Body of pancreas (tissue), 4 donors: ENCODE measurements at regions not wholly inside any gene's neighbourhood (a gene's known extent, or its start where the extent isn't known, plus 50 kb on each side); places are given as distances from the start of the nearest gene placed in this dataset.
A peak's percentile ranks its signal among the peaks of the same experiment; 100 is the strongest.

Experiments
- ATAC-seq: fragments of 150-250 bp; one replicate; pipeline ENCODE4 v1.9.1; 2016
- DNase-seq, 4 donors: peaks; one replicate each; pipeline ENCODE4 v3.0.0-alpha.2; 2019
- H3K27ac ChIP-seq, 4 donors: fragments of 200-600 bp; sonication (generic); 1 replicate in 3 of 4; 2 replicates in 1 of 4; pipeline versions ENCODE4 v1.5.1 to v1.6.1; 2016 to 2019; ENCODE audit warnings: mild to moderate bottlenecking in 1 of 4, mixed read lengths in 1 of 4, moderate library complexity in 1 of 4
- H3K27me3 ChIP-seq, 2 donors: fragments of 200-600 bp; sonication (generic); one replicate each; pipeline ENCODE4 v1.6.0; 2016; ENCODE audit warnings: mild to moderate bottlenecking in 1 of 2
- H3K36me3 ChIP-seq, 2 donors: fragments of 200-600 bp; sonication (generic); replicated peaks in 1 of 2; 2 replicates each; pipeline ENCODE4 v1.5.1; 2016; ENCODE audit warnings: low read depth in 2 of 2; ENCODE audit not compliant: insufficient read depth in 1 of 2
- H3K4me1 ChIP-seq: fragments of 200-600 bp; sonication (generic); one replicate; pipeline ENCODE4 v1.6.0; 2016
- H3K4me3 ChIP-seq, 2 donors: fragments of 200-600 bp; sonication (generic); 1 replicate in 1 of 2; 2 replicates in 1 of 2; pipeline ENCODE4 v1.5.1; 2016 to 2019
- H3K9me3 ChIP-seq, 3 donors: fragments of 200-600 bp; sonication (generic); 1 replicate in 2 of 3; 2 replicates in 1 of 3; pipeline ENCODE4 v1.5.1; 2016
- POLR2A ChIP-seq, 3 donors: fragments of 450-650 bp; IDR thresholded peaks; one replicate each; pipeline ENCODE4 v1.6.1; 2016; ENCODE audit warnings: antibody characterized with exemption in 3 of 3, mild to moderate bottlenecking in 2 of 3
- WGBS, 2 donors: methylation state at CpG; one replicate each; pipeline ENCODE4 v1.1.5; 2017; 5-methylcytosine and 5-hydroxymethylcytosine counted together
- intact Hi-C: fragments of 100-400 bp; cut with DNase I; formaldehyde crosslinking; loops from one replicate; pipeline ENCODE4 v1.15.1; 2023
- TF ChIP-seq, protein P1 (sequence below), 7 experiments: fragments of 450-650 bp in 4 of 7; fragments of 200-600 bp in 3 of 7; sonication (generic) in 3 of 7; IDR thresholded peaks; one replicate each; pipeline ENCODE4 v1.5.1; 2016 to 2019; ENCODE audit warnings: antibody characterized with exemption in 7 of 7

DNA sequence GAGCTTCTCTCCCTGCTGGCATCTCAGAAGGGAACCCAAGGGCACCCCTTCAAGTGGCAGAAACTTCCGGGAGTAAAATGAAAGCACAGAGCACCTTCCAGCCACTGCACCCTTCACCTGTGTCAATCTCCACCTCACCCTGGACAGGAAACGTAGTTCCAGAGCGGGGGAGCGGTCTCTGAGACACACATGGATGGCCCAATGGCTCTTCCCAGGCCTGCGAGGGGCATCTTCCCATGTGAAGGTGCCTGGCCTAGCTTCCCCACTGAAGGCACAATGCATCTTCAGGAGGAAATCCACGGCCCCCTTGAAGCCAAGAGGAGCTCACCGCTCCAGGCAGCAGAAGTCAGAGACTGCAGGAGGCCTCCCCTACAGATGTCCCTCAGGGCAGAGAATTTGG, 234.2 kb downstream of the BRD1 start:
- 63 to 75% methylated on average over 4 to 6 of the region's 7 CpGs for WGBS, 2 donors
- Histone ChIP-seq H3K4me3 (no peak overlapping the region), H3K27me3 (no peaks in the 10 kb centered on the region), H3K9me3 (no peaks in the 10 kb centered on the region), H3K4me1 (no peaks in the 10 kb centered on the region), H3K27ac (peak overlapping the region in 1 of 4 donors; percentile 16), H3K36me3 (no peaks in the 10 kb centered on the region)
- TF ChIP-seq, protein P1, sequence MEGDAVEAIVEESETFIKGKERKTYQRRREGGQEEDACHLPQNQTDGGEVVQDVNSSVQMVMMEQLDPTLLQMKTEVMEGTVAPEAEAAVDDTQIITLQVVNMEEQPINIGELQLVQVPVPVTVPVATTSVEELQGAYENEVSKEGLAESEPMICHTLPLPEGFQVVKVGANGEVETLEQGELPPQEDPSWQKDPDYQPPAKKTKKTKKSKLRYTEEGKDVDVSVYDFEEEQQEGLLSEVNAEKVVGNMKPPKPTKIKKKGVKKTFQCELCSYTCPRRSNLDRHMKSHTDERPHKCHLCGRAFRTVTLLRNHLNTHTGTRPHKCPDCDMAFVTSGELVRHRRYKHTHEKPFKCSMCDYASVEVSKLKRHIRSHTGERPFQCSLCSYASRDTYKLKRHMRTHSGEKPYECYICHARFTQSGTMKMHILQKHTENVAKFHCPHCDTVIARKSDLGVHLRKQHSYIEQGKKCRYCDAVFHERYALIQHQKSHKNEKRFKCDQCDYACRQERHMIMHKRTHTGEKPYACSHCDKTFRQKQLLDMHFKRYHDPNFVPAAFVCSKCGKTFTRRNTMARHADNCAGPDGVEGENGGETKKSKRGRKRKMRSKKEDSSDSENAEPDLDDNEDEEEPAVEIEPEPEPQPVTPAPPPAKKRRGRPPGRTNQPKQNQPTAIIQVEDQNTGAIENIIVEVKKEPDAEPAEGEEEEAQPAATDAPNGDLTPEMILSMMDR (IDR thresholded peaks at IDR 0.05) = no peak
- TF ChIP-seq POLR2A (IDR thresholded peaks at IDR 0.05) = no peak
- intact Hi-C loops = no loop called here
- DNase-seq (no peak), ATAC-seq (no peak)

DNA sequence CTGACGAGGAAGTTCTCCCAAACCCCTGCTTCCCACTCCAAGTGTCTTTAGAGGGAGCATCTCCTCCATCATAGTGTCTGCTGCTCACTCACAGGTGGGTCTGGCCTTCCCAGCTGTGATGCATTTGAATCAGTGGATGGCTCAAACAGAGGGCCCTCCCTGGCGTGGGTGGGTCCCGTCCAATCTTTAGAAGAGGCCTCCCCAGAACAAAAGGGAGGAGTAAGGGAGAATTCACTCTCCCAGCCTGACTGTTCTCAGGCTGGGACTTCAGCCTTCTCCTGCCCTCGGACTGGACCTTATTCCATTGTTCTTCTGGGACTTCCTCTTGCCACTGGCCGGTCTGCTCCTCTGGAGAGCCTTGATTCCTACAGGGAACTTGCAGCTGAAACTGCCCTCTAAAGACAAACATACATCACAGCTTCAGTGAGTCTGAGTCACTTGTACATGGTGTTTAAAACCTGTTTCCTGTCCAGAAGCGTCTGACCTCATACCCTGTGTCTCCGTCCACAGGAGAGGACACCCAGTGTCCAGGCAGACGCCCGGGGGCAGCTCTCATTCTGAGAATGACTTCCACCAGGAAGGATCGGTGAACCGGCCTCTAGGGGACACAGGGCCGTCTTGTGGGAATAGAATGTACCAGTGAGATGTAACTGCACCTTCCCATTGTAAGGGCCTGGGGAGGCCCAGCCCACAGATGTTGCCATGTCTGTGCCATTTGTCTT, 234.7 kb downstream of the BRD1 start:
- Histone ChIP-seq H3K27me3 (no peaks in the 10 kb centered on the region), H3K4me3 (no peak overlapping the region), H3K36me3 (no peaks in the 10 kb centered on the region), H3K9me3 (no peaks in the 10 kb centered on the region), H3K27ac (peak overlapping the region in 1 of 4 donors; percentile 16), H3K4me1 (no peaks in the 10 kb centered on the region)
- WGBS, 2 donors = 59 to 64% methylated on average over 11 to 12 of the region's 12 CpGs
- ATAC-seq = peak; percentile 33
- intact Hi-C loops = no loop called here
- DNase-seq = no peak
- no peak for TF ChIP-seq POLR2A (IDR thresholded peaks at IDR 0.05)
- TF ChIP-seq, protein P1 (IDR thresholded peaks at IDR 0.05) = no peak

DNA sequence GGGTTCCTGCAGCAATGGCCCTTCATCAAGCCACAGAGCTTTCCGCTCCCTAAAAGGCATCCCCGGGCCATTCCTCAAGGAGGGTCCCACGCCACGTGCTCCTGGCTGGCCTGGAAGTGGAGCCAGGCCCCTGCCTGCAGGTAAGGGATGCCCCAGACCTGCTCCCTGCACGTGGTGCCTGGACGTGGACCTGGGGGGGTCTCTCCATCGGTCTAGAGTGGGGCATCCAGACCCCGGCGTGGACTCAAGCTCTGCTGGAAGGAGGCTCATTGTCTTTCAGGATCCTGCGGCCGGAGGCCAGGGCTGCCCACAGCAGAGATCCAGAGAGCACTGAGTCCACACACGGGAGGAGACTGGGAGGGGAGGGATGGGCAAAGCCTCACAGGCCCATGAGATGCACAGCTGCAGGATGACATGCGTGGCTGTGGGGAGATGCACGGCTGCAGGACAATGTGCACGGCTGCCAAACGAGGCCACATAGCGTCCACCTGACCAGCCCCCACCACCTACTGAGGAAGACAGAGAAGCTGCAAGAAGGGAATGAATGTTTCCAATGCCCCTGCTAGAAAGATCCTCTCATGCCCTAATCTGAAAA, 236.7 kb downstream of the BRD1 start:
- no peak for ATAC-seq

DNA sequence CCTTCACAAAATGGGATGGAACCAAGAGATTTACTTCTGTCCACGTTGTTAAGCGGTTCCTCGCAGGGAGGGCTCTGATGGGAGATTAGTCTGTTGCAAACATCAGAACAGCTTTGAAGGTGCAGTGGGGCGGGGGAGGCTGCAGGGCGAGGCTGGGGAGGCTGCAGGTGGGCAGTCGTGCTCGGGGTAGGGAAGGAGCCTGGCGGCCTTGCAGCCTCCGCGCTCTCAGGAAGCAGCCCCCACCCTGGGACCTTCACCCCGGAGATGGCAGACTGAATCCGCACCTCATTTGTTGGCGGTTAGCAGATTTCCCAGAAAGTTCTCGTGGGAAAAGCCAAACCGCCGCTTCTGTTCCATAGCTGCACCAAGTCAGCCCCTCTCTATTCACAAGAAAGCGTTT, 237.3 kb downstream of the BRD1 start:
- H3K4me1 ChIP-seq = no peaks in the 10 kb centered on the region
- TF ChIP-seq POLR2A (IDR thresholded peaks at IDR 0.05) = no peak
- DNase-seq = no peak
- no peaks in the 10 kb centered on the region for H3K9me3 ChIP-seq
- H3K4me3 ChIP-seq = no peak overlapping the region
- H3K27me3 ChIP-seq = no peaks in the 10 kb centered on the region
- H3K27ac ChIP-seq = no peak overlapping the region
- no peak for ATAC-seq
- 63 to 71% methylated on average over 14 to 17 of the region's 17 CpGs for WGBS, 2 donors
- H3K36me3 ChIP-seq = no peaks in the 10 kb centered on the region
- intact Hi-C loops = no loop called here

More for the DNA sequence above, 236.7 kb downstream of the BRD1 start:
- H3K4me1 ChIP-seq = no peaks in the 10 kb centered on the region
- WGBS, 2 donors = 62 to 73% methylated on average over 12 to 17 of the region's 17 CpGs
- no peaks in the 10 kb centered on the region for H3K27me3 ChIP-seq
- TF ChIP-seq, protein P1 (IDR thresholded peaks at IDR 0.05) = no peak
- TF ChIP-seq POLR2A (IDR thresholded peaks at IDR 0.05) = no peak
- H3K36me3 ChIP-seq = no peaks in the 10 kb centered on the region
- DNase-seq = no peak
- no peak overlapping the region for H3K4me3 ChIP-seq
- intact Hi-C loops = no loop called here
- H3K9me3 ChIP-seq = no peaks in the 10 kb centered on the region
- H3K27ac ChIP-seq = no peak overlapping the region

DNA sequence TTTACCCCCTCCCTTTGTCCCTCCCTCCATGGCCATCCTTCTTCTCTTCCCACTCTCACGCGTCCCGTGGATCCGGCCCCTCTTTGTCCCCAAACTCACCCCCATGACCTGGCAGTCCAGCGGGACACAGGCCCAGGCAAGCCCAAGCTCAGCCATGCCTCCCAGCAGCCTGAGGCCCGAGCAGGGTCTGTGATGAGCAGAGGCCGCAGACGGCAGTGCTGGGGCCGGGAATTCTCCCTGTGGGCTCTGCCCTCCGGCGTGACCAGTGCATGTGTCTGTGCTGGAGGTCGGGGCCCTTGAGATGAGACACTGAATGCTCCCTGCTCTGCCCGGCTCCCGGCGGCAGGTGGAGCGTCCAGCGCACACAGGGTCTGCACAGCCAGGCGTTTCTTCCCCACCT, 237.9 kb downstream of the BRD1 start:
- Histone ChIP-seq H3K27me3 (no peaks in the 10 kb centered on the region), H3K36me3 (no peaks in the 10 kb centered on the region), H3K4me1 (no peaks in the 10 kb centered on the region), H3K4me3 (no peak overlapping the region), H3K27ac (no peak overlapping the region), H3K9me3 (no peaks in the 10 kb centered on the region)
- no peak for TF ChIP-seq POLR2A (IDR thresholded peaks at IDR 0.05)
- TF ChIP-seq, protein P1 (IDR thresholded peaks at IDR 0.05) = no peak
- ATAC-seq = no peak
- intact Hi-C loops = no loop called here
- DNase-seq = no peak
- 74 to 77% methylated on average over 14 to 18 of the region's 18 CpGs for WGBS, 2 donors
